Natural killer cell treated with Interleukin-12 subunit alpha and Interleukin-12 subunit beta and Interleukin-15 and Interleukin-18, amount 100 ng/mL, for 72 hours (primary cell): ENCODE measurements at regions not wholly inside any gene's neighbourhood (a gene's known extent, or its start where the extent isn't known, plus 50 kb on each side); places are given as distances from the start of the nearest gene placed in this dataset.

ENCODE experiments used
- ATAC-seq, 2 donors: fragments of 150-1000 bp; cut with Tn5 transposase in 1 of 2; sonication (Bioruptor Pico), chemical (Tn5 transposase) in 1 of 2; 2 replicates each; pipeline ENCODE4 v1.10.0; 2021
- DNase-seq: peaks from one replicate; pipeline ENCODE4 v3.0.0; 2022; ENCODE audit warnings: low spot score
- H3K27ac Mint-ChIP-seq, 2 donors: 1 replicate in 1 of 2; 2 replicates in 1 of 2; pipeline ENCODE4 v1.8.0; 2022; ENCODE audit warnings: mixed read lengths in 2 of 2, mild to moderate bottlenecking in 1 of 2, moderate library complexity in 1 of 2
- H3K27me3 Mint-ChIP-seq, 2 donors: 1 replicate in 1 of 2; 2 replicates in 1 of 2; pipeline ENCODE4 v1.8.0; 2022; ENCODE audit warnings: mixed read lengths in 2 of 2
- H3K36me3 Mint-ChIP-seq: one replicate; pipeline ENCODE4 v1.8.0; 2022; ENCODE audit warnings: mixed read lengths
- H3K4me1 Mint-ChIP-seq, 2 donors: 1 replicate in 1 of 2; 2 replicates in 1 of 2; pipeline ENCODE4 v1.8.0; 2022; ENCODE audit warnings: low read depth in 2 of 2, mixed read lengths in 2 of 2, mild to moderate bottlenecking in 1 of 2
- H3K4me3 Mint-ChIP-seq: one replicate; pipeline ENCODE4 v1.8.0; 2022; ENCODE audit warnings: mixed read lengths
- H3K9me3 Mint-ChIP-seq: 2 replicates; pipeline ENCODE4 v1.8.0; 2022; ENCODE audit warnings: mixed read lengths

- Mint-ChIP-seq H3K9me3 (peaks cover 14% of the 10 kb centered on the region), H3K36me3 (peaks cover 3% of the 10 kb centered on the region), H3K4me3 (no peak overlapping the region), H3K4me1 (no peaks in the 10 kb centered on the region), H3K27ac (no peak overlapping the region), H3K27me3 (no peaks in the 10 kb centered on the region)
- ATAC-seq (no peak), DNase-seq (no peak)
Observed at GRCh38 chr17:71315568-71315967, 805.3 kb upstream of the SOX9 start.

- ATAC-seq (no peak), DNase-seq (no peak)
- Mint-ChIP-seq H3K4me3 (no peak overlapping the region), H3K27me3 (no peaks in the 10 kb centered on the region), H3K27ac (no peak overlapping the region), H3K9me3 (peaks cover 17% of the 10 kb centered on the region), H3K36me3 (peaks cover 5% of the 10 kb centered on the region), H3K4me1 (no peaks in the 10 kb centered on the region)
Observed at GRCh38 chr17:71316176-71316897, 804.5 kb upstream of the SOX9 start.

GRCh38 chr17:71320009-71320796 lies 800.6 kb upstream of the SOX9 start:
- DNase-seq (no peak), ATAC-seq (no peak)
- H3K4me1 Mint-ChIP-seq = no peaks in the 10 kb centered on the region
- H3K36me3 Mint-ChIP-seq = peaks cover 10% of the 10 kb centered on the region
- no peak overlapping the region for H3K27ac Mint-ChIP-seq
- H3K27me3 Mint-ChIP-seq = no peaks in the 10 kb centered on the region
- H3K4me3 Mint-ChIP-seq = no peak overlapping the region
- peaks cover 20% of the 10 kb centered on the region for H3K9me3 Mint-ChIP-seq

- H3K27ac Mint-ChIP-seq = no peak overlapping the region
- DNase-seq = no peak
- no peak for ATAC-seq
- H3K27me3 Mint-ChIP-seq = no peaks in the 10 kb centered on the region
- H3K4me3 Mint-ChIP-seq = no peak overlapping the region
- peaks cover 13% of the 10 kb centered on the region for H3K9me3 Mint-ChIP-seq
- H3K4me1 Mint-ChIP-seq = no peaks in the 10 kb centered on the region
- H3K36me3 Mint-ChIP-seq = peaks cover 10% of the 10 kb centered on the region
Observed at GRCh38 chr17:71325117-71325516, 795.7 kb upstream of the SOX9 start.

GRCh38 chr17:71325886-71326285 lies 794.9 kb upstream of the SOX9 start:
- Mint-ChIP-seq H3K36me3 (peaks cover 4% of the 10 kb centered on the region), H3K27me3 (no peaks in the 10 kb centered on the region), H3K4me1 (no peaks in the 10 kb centered on the region), H3K9me3 (peaks cover 7% of the 10 kb centered on the region), H3K27ac (no peak overlapping the region), H3K4me3 (no peak overlapping the region)
- DNase-seq (no peak), ATAC-seq (no peak)

GRCh38 chr17:71327376-71328059 lies 793.3 kb upstream of the SOX9 start:
- H3K27ac Mint-ChIP-seq = no peak overlapping the region
- DNase-seq (no peak), ATAC-seq (no peak)
- no peaks in the 10 kb centered on the region for H3K36me3 Mint-ChIP-seq
- no peak overlapping the region for H3K4me3 Mint-ChIP-seq
- no peaks in the 10 kb centered on the region for H3K4me1 Mint-ChIP-seq
- H3K9me3 Mint-ChIP-seq = peaks cover 3% of the 10 kb centered on the region
- H3K27me3 Mint-ChIP-seq = no peaks in the 10 kb centered on the region

- H3K4me1 Mint-ChIP-seq = no peaks in the 10 kb centered on the region
- no peak overlapping the region for H3K27ac Mint-ChIP-seq
Observed at GRCh38 chr17:71329310-71330098, 791.3 kb upstream of the SOX9 start.

GRCh38 chr17:71330099-71330375 lies 790.8 kb upstream of the SOX9 start:
- Mint-ChIP-seq H3K4me3 (no peak overlapping the region), H3K9me3 (peaks cover 6% of the 10 kb centered on the region), H3K27ac (no peak overlapping the region), H3K36me3 (no peaks in the 10 kb centered on the region), H3K27me3 (no peaks in the 10 kb centered on the region), H3K4me1 (no peaks in the 10 kb centered on the region)
- ATAC-seq = no peak
- no peak for DNase-seq

More at GRCh38 chr17:71329310-71330098, 791.3 kb upstream of the SOX9 start:
- no peak for ATAC-seq
- Mint-ChIP-seq H3K36me3 (no peaks in the 10 kb centered on the region), H3K9me3 (peaks cover 6% of the 10 kb centered on the region), H3K27me3 (no peaks in the 10 kb centered on the region), H3K4me3 (no peak overlapping the region)
- DNase-seq = no peak

- no peak for ATAC-seq
- H3K36me3 Mint-ChIP-seq = no peaks in the 10 kb centered on the region
- H3K27ac Mint-ChIP-seq = no peak overlapping the region
- H3K4me3 Mint-ChIP-seq = no peak overlapping the region
- H3K9me3 Mint-ChIP-seq = peaks cover 6% of the 10 kb centered on the region
- no peaks in the 10 kb centered on the region for H3K4me1 Mint-ChIP-seq
- no peaks in the 10 kb centered on the region for H3K27me3 Mint-ChIP-seq
- DNase-seq = no peak
Observed at GRCh38 chr17:71331754-71332325, 789.0 kb upstream of the SOX9 start.

GRCh38 chr17:71334048-71334751 lies 786.6 kb upstream of the SOX9 start:
- no peaks in the 10 kb centered on the region for H3K27me3 Mint-ChIP-seq
- H3K4me1 Mint-ChIP-seq = no peaks in the 10 kb centered on the region
- DNase-seq = no peak
- H3K9me3 Mint-ChIP-seq = peaks cover 6% of the 10 kb centered on the region
- H3K27ac Mint-ChIP-seq = no peak overlapping the region
- H3K4me3 Mint-ChIP-seq = no peak overlapping the region
- no peak for ATAC-seq
- no peaks in the 10 kb centered on the region for H3K36me3 Mint-ChIP-seq

- H3K4me3 Mint-ChIP-seq = no peak overlapping the region
- ATAC-seq (no peak), DNase-seq (no peak)
- H3K9me3 Mint-ChIP-seq = peaks cover 3% of the 10 kb centered on the region
- H3K4me1 Mint-ChIP-seq = no peaks in the 10 kb centered on the region
- H3K27ac Mint-ChIP-seq = no peak overlapping the region
- no peaks in the 10 kb centered on the region for H3K36me3 Mint-ChIP-seq
- H3K27me3 Mint-ChIP-seq = no peaks in the 10 kb centered on the region
Observed at GRCh38 chr17:71335212-71335611, 785.6 kb upstream of the SOX9 start.

- Mint-ChIP-seq H3K27me3 (no peaks in the 10 kb centered on the region), H3K27ac (no peak overlapping the region), H3K36me3 (no peaks in the 10 kb centered on the region), H3K9me3 (peaks cover 5% of the 10 kb centered on the region), H3K4me3 (no peak overlapping the region), H3K4me1 (no peaks in the 10 kb centered on the region)
- ATAC-seq = no peak
- DNase-seq = no peak
Observed at GRCh38 chr17:71337938-71338337, 782.9 kb upstream of the SOX9 start.

- Mint-ChIP-seq H3K27me3 (no peaks in the 10 kb centered on the region), H3K27ac (no peak overlapping the region), H3K4me1 (no peaks in the 10 kb centered on the region), H3K4me3 (no peak overlapping the region), H3K9me3 (peaks cover 7% of the 10 kb centered on the region), H3K36me3 (no peaks in the 10 kb centered on the region)
- ATAC-seq (no peak), DNase-seq (no peak)
Observed at GRCh38 chr17:71338396-71338795, 782.4 kb upstream of the SOX9 start.
